Glutamatergic neuron (in vitro differentiated cells): ENCODE measurements at regions not wholly inside any gene's neighbourhood (a gene's known extent, or its start where the extent isn't known, plus 50 kb on each side); places are given as distances from the start of the nearest gene placed in this dataset.

Experiments
- DNase-seq: peaks from one replicate; pipeline ENCODE4 v3.0.0; 2022
- H3K27ac Mint-ChIP-seq: one replicate; pipeline ENCODE4 v1.8.0; 2020; ENCODE audit warnings: mild to moderate bottlenecking, mixed read lengths, inconsistent platforms; ENCODE audit not compliant: unreplicated experiment
- H3K27me3 Mint-ChIP-seq: one replicate; pipeline ENCODE4 v1.8.0; 2020; ENCODE audit warnings: mild to moderate bottlenecking, moderate library complexity, mixed read lengths, inconsistent platforms; ENCODE audit not compliant: unreplicated experiment
- H3K36me3 Mint-ChIP-seq: one replicate; pipeline ENCODE4 v1.8.0; 2020; ENCODE audit warnings: mild to moderate bottlenecking, mixed read lengths, inconsistent platforms; ENCODE audit not compliant: unreplicated experiment
- H3K4me1 Mint-ChIP-seq: one replicate; pipeline ENCODE4 v1.8.0; 2020; ENCODE audit warnings: mild to moderate bottlenecking, low read depth, mixed read lengths, inconsistent platforms; ENCODE audit not compliant: unreplicated experiment
- H3K4me3 Mint-ChIP-seq: one replicate; pipeline ENCODE4 v1.8.0; 2020; ENCODE audit warnings: mild to moderate bottlenecking, mixed read lengths, inconsistent platforms; ENCODE audit not compliant: unreplicated experiment
- H3K9me3 Mint-ChIP-seq: one replicate; pipeline ENCODE4 v1.8.0; 2020; ENCODE audit warnings: mild to moderate bottlenecking, moderate library complexity, mixed read lengths, inconsistent platforms; ENCODE audit not compliant: unreplicated experiment
- TF ChIP-seq, protein P1 (sequence below): fragments of 200-600 bp; sonication (generic); IDR thresholded peaks from one replicate; pipeline ENCODE4 v1.5.0; 2021; ENCODE audit not compliant: partially characterized antibody, unreplicated experiment

DNA sequence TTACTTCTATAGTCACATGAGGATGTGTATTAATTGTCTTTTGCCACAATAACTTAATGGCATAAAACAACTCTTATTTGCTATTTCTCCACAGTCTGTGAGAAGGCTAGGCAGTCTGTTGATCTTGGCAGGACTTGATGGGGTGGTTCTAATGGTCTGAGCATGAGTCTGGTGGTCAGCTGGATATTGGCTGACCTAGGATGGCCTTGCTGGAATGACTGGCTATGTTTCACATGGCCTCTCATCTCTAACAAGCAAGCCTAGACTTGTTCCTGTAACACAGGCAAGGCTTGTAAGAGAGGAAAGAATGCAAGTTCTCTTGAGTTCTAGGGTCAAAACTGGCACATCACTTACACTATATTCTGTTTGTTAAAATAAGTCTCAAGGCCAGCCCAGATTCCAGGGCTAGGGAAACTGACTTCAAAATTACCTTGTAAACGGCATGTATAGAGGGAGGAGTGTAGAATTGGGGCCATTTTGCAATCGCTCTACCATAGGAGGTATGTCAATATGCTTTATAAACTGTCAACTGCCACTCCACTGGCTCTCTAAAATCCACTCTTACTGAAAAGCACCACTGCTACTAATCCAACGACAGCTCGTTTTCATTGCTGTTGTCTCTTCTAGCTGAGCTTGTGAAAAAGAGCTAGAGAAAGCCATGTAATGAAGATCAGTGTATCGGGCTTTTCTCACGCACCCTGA, 325.0 kb upstream of the PKDCC start:
- no peaks in the 10 kb centered on the region for H3K9me3 Mint-ChIP-seq
- H3K4me3 Mint-ChIP-seq, result no peak overlapping the region
- TF ChIP-seq, protein P1, sequence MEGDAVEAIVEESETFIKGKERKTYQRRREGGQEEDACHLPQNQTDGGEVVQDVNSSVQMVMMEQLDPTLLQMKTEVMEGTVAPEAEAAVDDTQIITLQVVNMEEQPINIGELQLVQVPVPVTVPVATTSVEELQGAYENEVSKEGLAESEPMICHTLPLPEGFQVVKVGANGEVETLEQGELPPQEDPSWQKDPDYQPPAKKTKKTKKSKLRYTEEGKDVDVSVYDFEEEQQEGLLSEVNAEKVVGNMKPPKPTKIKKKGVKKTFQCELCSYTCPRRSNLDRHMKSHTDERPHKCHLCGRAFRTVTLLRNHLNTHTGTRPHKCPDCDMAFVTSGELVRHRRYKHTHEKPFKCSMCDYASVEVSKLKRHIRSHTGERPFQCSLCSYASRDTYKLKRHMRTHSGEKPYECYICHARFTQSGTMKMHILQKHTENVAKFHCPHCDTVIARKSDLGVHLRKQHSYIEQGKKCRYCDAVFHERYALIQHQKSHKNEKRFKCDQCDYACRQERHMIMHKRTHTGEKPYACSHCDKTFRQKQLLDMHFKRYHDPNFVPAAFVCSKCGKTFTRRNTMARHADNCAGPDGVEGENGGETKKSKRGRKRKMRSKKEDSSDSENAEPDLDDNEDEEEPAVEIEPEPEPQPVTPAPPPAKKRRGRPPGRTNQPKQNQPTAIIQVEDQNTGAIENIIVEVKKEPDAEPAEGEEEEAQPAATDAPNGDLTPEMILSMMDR, result no peak
- peaks cover 6% of the 10 kb centered on the region for H3K4me1 Mint-ChIP-seq
- H3K36me3 Mint-ChIP-seq, result no peaks in the 10 kb centered on the region
- no peak for DNase-seq
- no peak overlapping the region for H3K27ac Mint-ChIP-seq
- H3K27me3 Mint-ChIP-seq, result no peaks in the 10 kb centered on the region

DNA sequence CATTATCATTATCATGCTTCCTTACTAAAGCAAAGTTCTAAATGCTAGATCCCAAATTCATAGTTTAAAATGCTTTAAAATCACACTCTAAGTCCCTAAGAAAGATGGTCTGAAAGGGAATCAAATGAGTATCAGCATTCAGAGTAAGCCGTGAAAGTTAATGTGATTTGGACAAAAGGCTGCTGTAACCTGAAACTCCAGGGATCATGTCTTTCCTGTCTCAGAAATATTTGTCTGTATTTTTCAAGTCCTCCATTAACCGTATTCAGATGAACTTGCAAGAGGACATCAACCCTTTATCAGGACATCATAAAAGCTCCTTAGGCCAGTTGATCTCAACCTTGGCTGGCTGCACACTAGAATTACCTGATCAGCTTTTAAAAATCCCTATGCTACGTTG, 324.3 kb upstream of the PKDCC start:
- no peak for DNase-seq
- Mint-ChIP-seq H3K27ac (no peak overlapping the region), H3K27me3 (no peaks in the 10 kb centered on the region), H3K4me1 (peaks cover 6% of the 10 kb centered on the region), H3K36me3 (no peaks in the 10 kb centered on the region), H3K4me3 (no peak overlapping the region), H3K9me3 (no peaks in the 10 kb centered on the region)
- TF ChIP-seq, protein P1, result no peak

DNA sequence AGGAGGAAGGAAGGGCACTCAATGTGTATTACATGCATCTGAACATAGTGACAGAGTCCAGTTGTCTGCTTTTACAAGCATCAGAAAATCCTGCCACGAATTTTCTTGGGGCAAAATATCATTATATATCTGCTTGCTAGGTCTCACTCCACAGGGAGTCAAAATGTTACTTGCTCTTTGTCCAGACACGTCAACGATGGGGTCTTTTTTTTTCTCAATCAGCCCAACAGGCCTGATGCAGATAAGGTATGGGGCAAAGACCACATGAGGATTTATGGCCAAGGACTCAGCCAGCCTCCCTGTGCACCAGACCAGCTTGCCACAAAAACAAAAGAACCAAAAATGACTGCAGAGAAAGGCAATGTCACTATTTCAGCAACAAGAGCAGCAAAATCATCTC, 323.4 kb upstream of the PKDCC start:
- TF ChIP-seq, protein P1, result no peak
- Mint-ChIP-seq H3K4me3 (no peak overlapping the region), H3K36me3 (no peaks in the 10 kb centered on the region), H3K9me3 (no peaks in the 10 kb centered on the region), H3K27me3 (no peaks in the 10 kb centered on the region), H3K4me1 (peaks cover 6% of the 10 kb centered on the region), H3K27ac (no peak overlapping the region)
- DNase-seq, result no peak

DNA sequence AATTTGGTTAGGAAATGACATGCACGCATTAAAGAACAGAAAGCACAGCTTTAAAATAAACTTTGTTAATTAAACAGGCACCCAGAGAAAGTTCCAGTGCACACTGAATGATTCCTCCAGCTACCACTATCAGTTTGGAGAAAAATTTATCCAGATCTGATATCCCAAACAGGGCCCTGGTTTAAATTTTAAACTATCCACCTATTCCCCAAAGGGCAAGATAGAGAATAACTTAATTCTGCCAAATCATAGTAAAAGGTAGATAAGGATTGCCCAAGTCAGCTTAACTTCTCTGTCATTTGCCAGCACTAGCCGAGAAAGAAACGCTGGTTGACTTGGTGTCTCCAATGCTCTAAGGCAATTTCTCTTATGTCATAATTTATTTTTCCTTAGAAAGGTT, 321.9 kb upstream of the PKDCC start:
- TF ChIP-seq, protein P1, result no peak
- Mint-ChIP-seq H3K27ac (no peak overlapping the region), H3K27me3 (no peaks in the 10 kb centered on the region), H3K36me3 (no peaks in the 10 kb centered on the region), H3K9me3 (no peaks in the 10 kb centered on the region), H3K4me1 (peaks cover 6% of the 10 kb centered on the region), H3K4me3 (no peak overlapping the region)
- DNase-seq, result no peak

DNA sequence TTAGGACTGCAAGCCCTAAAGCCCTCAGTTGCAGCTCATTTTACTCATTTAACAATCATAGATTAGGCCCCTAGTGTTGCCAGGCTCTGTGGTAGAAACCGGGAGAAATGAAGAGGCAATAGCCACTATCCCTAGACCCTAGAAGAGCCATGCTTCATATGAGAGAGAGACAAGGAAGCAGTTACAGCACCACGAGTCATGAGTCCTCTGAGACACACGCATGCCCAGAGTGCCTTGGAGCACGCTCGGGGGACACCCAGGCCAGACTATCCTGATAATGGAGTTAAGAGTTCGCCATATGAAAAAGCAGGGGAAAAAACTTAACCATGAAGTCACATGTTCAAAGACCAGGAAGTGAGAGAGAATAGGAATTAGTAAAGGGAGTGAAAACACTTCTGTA, 321.5 kb upstream of the PKDCC start:
- no peaks in the 10 kb centered on the region for H3K9me3 Mint-ChIP-seq
- H3K36me3 Mint-ChIP-seq, result no peaks in the 10 kb centered on the region
- no peak for DNase-seq
- H3K27me3 Mint-ChIP-seq, result no peaks in the 10 kb centered on the region
- peaks cover 6% of the 10 kb centered on the region for H3K4me1 Mint-ChIP-seq
- no peak overlapping the region for H3K27ac Mint-ChIP-seq
- no peak overlapping the region for H3K4me3 Mint-ChIP-seq
- TF ChIP-seq, protein P1, result no peak
